KMS-11 (cell line): ENCODE measurements at regions not wholly inside any gene's neighbourhood (a gene's known extent, or its start where the extent isn't known, plus 50 kb on each side); places are given as distances from the start of the nearest gene placed in this dataset.

ENCODE experiments used
- H2AFZ ChIP-seq: fragments of 200-600 bp; sonication (generic); 2 replicates; pipeline ENCODE4 v1.6.1; 2016; ENCODE audit warnings: antibody characterized with exemption, mixed run types, low read depth
- H3K27ac ChIP-seq: fragments of 200-600 bp; sonication (generic); 2 replicates; pipeline ENCODE4 v1.6.1; 2016; ENCODE audit warnings: mild to moderate bottlenecking, mixed run types
- H3K27me3 ChIP-seq: fragments of 200-600 bp; sonication (generic); 2 replicates; pipeline ENCODE4 v1.6.1; 2017; ENCODE audit warnings: mild to moderate bottlenecking, low read depth, mixed run types, moderate library complexity; ENCODE audit not compliant: insufficient read depth
- H3K36me3 ChIP-seq: fragments of 200-600 bp; sonication (generic); 2 replicates; pipeline ENCODE4 v1.6.1; 2017; ENCODE audit warnings: mild to moderate bottlenecking, mixed run types; ENCODE audit not compliant: insufficient read depth
- H3K4me1 ChIP-seq: fragments of 200-600 bp; sonication (generic); 2 replicates; pipeline ENCODE4 v1.6.1; 2016; ENCODE audit warnings: mild to moderate bottlenecking, low read depth, mixed run types; ENCODE audit not compliant: poor library complexity, severe bottlenecking
- H3K4me2 ChIP-seq: fragments of 200-600 bp; sonication (generic); 2 replicates; pipeline ENCODE4 v1.7.0; 2016; ENCODE audit warnings: mild to moderate bottlenecking, mixed run types
- H3K4me3 ChIP-seq: fragments of 200-600 bp; sonication (generic); IDR thresholded peaks from 2 replicates; pipeline ENCODE4 v1.6.1; 2017; ENCODE audit warnings: low read depth, low read length, mixed read lengths; ENCODE audit not compliant: insufficient read depth
- H3K79me2 ChIP-seq: fragments of 200-600 bp; sonication (generic); 2 replicates; pipeline ENCODE4 v1.6.1; 2016; ENCODE audit warnings: low read depth, mixed run types; ENCODE audit not compliant: insufficient read depth
- H3K9ac ChIP-seq: fragments of 200-600 bp; sonication (generic); 2 replicates; pipeline ENCODE4 v1.6.1; 2016; ENCODE audit warnings: mild to moderate bottlenecking, mixed run types
- H4K20me1 ChIP-seq: fragments of 200-600 bp; sonication (generic); 2 replicates; pipeline ENCODE4 v1.6.1; 2016; ENCODE audit warnings: mild to moderate bottlenecking, mixed run types; ENCODE audit not compliant: insufficient read depth
- TF ChIP-seq, protein P1 (sequence below): fragments of 200-600 bp; sonication (generic); conservative IDR thresholded peaks from 2 replicates; pipeline ENCODE4 v1.6.1; 2017; ENCODE audit warnings: low read depth, mild to moderate bottlenecking, antibody characterized with exemption, low read length, moderate library complexity, mixed read lengths

DNA sequence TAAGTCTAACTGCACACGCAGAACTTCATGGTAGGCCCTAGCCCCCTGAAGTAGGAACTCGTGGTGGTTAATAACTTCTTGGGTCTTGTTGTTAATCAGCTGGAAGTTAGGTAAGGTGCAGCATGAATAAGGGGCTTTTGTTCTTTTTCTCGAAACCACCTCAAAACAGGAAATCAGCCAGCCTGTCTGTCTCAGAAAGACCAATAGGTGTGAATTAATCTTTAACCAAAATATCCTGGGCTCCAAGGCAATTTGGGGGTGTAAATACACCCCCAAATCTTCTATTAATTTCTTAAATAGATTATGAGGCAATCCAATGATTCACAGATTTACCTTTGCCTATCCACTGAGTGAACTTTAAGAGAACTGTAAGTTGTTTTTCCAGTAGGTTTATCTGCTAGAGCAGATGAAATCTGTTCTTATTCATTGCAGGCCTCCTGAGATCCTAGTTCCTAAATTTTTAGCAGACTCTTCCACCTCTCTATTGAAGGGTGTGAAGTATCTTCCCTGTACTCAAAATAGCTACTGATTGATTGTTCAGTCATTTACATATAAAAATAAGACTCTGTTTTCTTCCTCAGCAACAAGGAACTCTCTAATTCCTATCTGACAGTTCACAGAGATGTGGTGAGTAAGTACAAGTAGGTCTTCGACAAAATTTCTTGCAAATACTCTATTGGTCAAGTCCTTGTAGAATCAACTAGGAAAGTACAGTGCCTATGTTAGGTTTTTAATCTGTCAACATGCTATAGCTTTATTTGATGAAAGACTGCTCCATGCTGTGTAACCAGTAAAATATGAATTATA, 427.1 kb upstream of the NOX3 start:
- H3K9ac ChIP-seq, result no peak overlapping the region
- H3K4me2 ChIP-seq, result no peak overlapping the region
- TF ChIP-seq, protein P1, sequence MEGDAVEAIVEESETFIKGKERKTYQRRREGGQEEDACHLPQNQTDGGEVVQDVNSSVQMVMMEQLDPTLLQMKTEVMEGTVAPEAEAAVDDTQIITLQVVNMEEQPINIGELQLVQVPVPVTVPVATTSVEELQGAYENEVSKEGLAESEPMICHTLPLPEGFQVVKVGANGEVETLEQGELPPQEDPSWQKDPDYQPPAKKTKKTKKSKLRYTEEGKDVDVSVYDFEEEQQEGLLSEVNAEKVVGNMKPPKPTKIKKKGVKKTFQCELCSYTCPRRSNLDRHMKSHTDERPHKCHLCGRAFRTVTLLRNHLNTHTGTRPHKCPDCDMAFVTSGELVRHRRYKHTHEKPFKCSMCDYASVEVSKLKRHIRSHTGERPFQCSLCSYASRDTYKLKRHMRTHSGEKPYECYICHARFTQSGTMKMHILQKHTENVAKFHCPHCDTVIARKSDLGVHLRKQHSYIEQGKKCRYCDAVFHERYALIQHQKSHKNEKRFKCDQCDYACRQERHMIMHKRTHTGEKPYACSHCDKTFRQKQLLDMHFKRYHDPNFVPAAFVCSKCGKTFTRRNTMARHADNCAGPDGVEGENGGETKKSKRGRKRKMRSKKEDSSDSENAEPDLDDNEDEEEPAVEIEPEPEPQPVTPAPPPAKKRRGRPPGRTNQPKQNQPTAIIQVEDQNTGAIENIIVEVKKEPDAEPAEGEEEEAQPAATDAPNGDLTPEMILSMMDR, result no peak
- H3K79me2 ChIP-seq, result no peaks in the 10 kb centered on the region
- H3K4me3 ChIP-seq, result no peak overlapping the region
- H4K20me1 ChIP-seq, result no peaks in the 10 kb centered on the region
- no peak overlapping the region for H3K27ac ChIP-seq
- H3K36me3 ChIP-seq, result no peaks in the 10 kb centered on the region
- no peak overlapping the region for H2AFZ ChIP-seq
- H3K4me1 ChIP-seq, result no peaks in the 10 kb centered on the region
- no peaks in the 10 kb centered on the region for H3K27me3 ChIP-seq

DNA sequence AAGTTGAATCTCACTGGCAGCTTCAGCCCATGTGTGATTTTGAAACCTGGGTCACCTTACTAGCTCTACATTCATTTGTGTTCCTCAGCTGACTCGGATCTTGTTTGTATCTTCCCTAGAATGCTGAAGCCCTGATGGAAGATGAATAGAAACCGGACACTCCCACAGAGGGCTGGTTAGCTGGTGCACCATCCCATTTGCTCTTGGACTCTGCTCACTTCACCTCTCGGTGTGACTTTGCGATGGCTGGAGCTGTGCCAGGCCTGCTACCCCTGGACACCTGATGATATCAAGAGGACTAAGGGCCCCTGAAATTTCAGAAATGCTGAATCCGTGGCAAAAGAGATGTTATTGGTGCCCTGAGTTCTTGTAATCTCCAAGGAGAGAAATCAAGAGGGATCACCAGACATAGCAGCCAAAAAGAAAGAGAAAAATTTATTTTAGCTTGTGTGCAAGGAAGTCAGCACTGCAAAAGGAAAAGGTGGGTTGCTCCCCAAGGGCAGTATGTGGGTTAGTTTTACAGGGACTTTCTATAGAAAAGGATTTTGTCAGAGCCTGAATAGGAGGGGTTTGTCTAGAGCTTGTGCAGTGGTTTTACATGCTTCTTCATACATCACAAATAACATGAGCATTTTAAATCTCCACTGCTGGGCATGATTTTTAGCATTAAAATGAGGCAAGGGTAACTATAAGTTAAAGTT, 426.3 kb upstream of the NOX3 start:
- Histone ChIP-seq H4K20me1 (no peaks in the 10 kb centered on the region), H3K79me2 (no peaks in the 10 kb centered on the region), H3K9ac (no peak overlapping the region), H3K4me3 (no peak overlapping the region), H3K4me1 (no peaks in the 10 kb centered on the region), H3K27ac (no peak overlapping the region), H3K27me3 (no peaks in the 10 kb centered on the region), H3K4me2 (no peak overlapping the region), H2AFZ (no peak overlapping the region), H3K36me3 (no peaks in the 10 kb centered on the region)
- TF ChIP-seq, protein P1, result no peak

DNA sequence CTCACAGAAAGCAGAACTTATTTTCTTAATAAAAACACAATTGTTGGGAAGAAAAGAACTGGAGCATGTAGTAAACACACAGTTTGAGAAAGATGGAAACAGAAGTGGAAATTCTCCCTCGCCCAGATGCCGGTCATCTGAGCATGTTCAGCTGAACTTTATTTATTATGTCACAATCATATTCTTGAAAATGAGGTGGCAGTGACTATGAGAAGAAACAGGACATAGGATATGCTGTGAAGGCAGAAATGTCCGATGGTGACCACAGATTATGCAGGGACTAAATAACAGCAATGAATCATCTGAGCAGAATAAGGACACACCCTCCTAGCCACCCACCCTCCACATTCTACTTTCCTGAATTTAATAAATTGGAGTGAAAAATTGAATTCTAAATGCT, 425.3 kb upstream of the NOX3 start:
- Histone ChIP-seq H3K4me2 (no peak overlapping the region), H4K20me1 (no peaks in the 10 kb centered on the region), H3K9ac (no peak overlapping the region), H3K79me2 (no peaks in the 10 kb centered on the region), H3K4me3 (no peak overlapping the region), H3K36me3 (no peaks in the 10 kb centered on the region), H3K27me3 (no peaks in the 10 kb centered on the region), H3K27ac (no peak overlapping the region), H2AFZ (no peak overlapping the region), H3K4me1 (no peaks in the 10 kb centered on the region)
- TF ChIP-seq, protein P1, result no peak

DNA sequence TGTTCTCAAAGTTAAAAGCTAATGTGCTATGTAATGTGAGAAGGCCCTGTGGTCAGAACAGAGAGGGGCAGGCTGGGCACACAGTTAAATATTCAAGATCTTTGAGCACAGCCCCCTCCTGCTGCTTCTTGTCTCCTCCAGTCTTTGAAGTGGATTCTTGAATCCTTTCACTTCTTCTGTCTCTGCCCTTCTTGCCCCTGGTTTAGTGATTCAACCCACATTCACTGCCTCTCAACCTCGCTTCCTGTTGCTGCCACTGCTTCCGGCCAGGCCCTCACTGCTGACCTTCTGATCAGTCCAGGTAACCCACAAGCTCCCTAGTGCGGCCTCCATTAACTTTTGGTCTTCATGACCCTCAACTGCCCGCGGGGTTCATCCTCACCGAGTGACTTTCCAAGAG, 417.3 kb upstream of the NOX3 start:
- Histone ChIP-seq H3K27me3 (no peaks in the 10 kb centered on the region), H3K9ac (no peak overlapping the region), H3K4me3 (no peak overlapping the region), H3K27ac (no peak overlapping the region), H3K79me2 (no peaks in the 10 kb centered on the region), H3K36me3 (no peaks in the 10 kb centered on the region), H3K4me2 (no peak overlapping the region), H3K4me1 (no peaks in the 10 kb centered on the region), H4K20me1 (no peaks in the 10 kb centered on the region), H2AFZ (no peak overlapping the region)
- TF ChIP-seq, protein P1, result no peak
